Lower lobe of right lung (tissue), 2 donors: ENCODE measurements at regions not wholly inside any gene's neighbourhood (a gene's known extent, or its start where the extent isn't known, plus 50 kb on each side); places are given as distances from the start of the nearest gene placed in this dataset.

Experiments used
- ATAC-seq, 2 donors: fragments of 200-7000 bp; cut with Tn5 transposase; one replicate each; pipeline ENCODE4 v1.9.1; 2020 to 2022; ENCODE audit warnings: mild to moderate bottlenecking in 2 of 2, moderate library complexity in 2 of 2
- DNase-seq: peaks from one replicate; pipeline ENCODE4 v3.0.0-alpha.2; 2020
- H3K27ac ChIP-seq: fragments of 200-600 bp; one replicate; pipeline ENCODE4 v1.8.0; 2022
- H3K27me3 ChIP-seq: fragments of 200-600 bp; one replicate; pipeline ENCODE4 v1.8.0; 2022; ENCODE audit warnings: low read depth
- H3K36me3 ChIP-seq: fragments of 200-600 bp; one replicate; pipeline ENCODE4 v1.8.0; 2022; ENCODE audit warnings: mild to moderate bottlenecking
- H3K4me1 ChIP-seq: fragments of 200-600 bp; one replicate; pipeline ENCODE4 v1.8.0; 2022
- H3K4me3 ChIP-seq: fragments of 200-600 bp; one replicate; pipeline ENCODE4 v1.8.0; 2022; ENCODE audit warnings: mild to moderate bottlenecking
- H3K9me3 ChIP-seq: fragments of 200-600 bp; one replicate; pipeline ENCODE4 v1.8.0; 2022
- intact Hi-C: fragments of 100-400 bp; cut with DNase I; formaldehyde crosslinking; loops from one replicate; pipeline ENCODE4 v1.11.0; 2022
- TF ChIP-seq, protein P1 (sequence below): fragments of 200-600 bp; IDR thresholded peaks from one replicate; pipeline ENCODE4 v1.8.0; 2022; ENCODE audit warnings: antibody characterized with exemption, mild to moderate bottlenecking
- donor health status: DM: no; HTN: yes; CAD: no; lungs with severe emphysema.

DNA sequence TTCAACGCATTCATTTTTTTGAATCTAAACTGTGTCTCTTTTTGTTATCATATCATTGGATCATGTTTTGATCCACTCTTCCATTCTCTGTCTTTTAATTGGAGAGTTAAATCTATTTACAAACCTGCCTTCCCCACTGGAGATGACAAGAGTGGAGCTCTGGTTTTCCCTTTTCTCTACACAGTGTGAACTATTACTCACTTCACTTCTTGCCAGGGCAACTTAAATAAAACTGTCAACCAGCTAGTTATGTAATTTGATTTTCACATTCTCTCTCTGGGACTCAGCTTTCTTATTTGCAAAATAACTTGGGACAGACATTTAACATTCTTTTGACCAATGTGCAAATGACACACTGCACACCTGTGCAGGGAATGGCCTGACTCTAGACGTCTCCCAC is 230.8 kb upstream of the CST7 start:
- intact Hi-C loops: no loop called here
- no peak overlapping the region for H3K27ac ChIP-seq
- ATAC-seq: no peak
- no peak for DNase-seq
- peaks cover 16% of the 10 kb centered on the region for H3K27me3 ChIP-seq
- H3K4me3 ChIP-seq: no peak overlapping the region
- H3K9me3 ChIP-seq: no peaks in the 10 kb centered on the region
- H3K36me3 ChIP-seq: no peaks in the 10 kb centered on the region
- TF ChIP-seq, protein P1, sequence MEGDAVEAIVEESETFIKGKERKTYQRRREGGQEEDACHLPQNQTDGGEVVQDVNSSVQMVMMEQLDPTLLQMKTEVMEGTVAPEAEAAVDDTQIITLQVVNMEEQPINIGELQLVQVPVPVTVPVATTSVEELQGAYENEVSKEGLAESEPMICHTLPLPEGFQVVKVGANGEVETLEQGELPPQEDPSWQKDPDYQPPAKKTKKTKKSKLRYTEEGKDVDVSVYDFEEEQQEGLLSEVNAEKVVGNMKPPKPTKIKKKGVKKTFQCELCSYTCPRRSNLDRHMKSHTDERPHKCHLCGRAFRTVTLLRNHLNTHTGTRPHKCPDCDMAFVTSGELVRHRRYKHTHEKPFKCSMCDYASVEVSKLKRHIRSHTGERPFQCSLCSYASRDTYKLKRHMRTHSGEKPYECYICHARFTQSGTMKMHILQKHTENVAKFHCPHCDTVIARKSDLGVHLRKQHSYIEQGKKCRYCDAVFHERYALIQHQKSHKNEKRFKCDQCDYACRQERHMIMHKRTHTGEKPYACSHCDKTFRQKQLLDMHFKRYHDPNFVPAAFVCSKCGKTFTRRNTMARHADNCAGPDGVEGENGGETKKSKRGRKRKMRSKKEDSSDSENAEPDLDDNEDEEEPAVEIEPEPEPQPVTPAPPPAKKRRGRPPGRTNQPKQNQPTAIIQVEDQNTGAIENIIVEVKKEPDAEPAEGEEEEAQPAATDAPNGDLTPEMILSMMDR: no peak
- no peaks in the 10 kb centered on the region for H3K4me1 ChIP-seq

GRCh38 chr20:24718696-24719095 is 230.4 kb upstream of the CST7 start:
- H3K27ac ChIP-seq: no peak overlapping the region
- H3K4me3 ChIP-seq: no peak overlapping the region
- intact Hi-C loops: no loop called here
- DNase-seq (no peak), ATAC-seq (no peak)
- H3K9me3 ChIP-seq: no peaks in the 10 kb centered on the region
- no peaks in the 10 kb centered on the region for H3K36me3 ChIP-seq
- H3K27me3 ChIP-seq: peaks cover 19% of the 10 kb centered on the region
- H3K4me1 ChIP-seq: no peaks in the 10 kb centered on the region
- TF ChIP-seq, protein P1: no peak

- H3K4me3 ChIP-seq: no peak overlapping the region
- TF ChIP-seq, protein P1: no peak
- H3K4me1 ChIP-seq: no peaks in the 10 kb centered on the region
- ATAC-seq (no peak), DNase-seq (no peak)
- no peaks in the 10 kb centered on the region for H3K36me3 ChIP-seq
- no peaks in the 10 kb centered on the region for H3K9me3 ChIP-seq
- H3K27me3 ChIP-seq: peaks cover 34% of the 10 kb centered on the region
- no peak overlapping the region for H3K27ac ChIP-seq
- intact Hi-C loops: no loop called here
These were observed 228.1 kb upstream of the CST7 start for GRCh38 chr20:24720957-24721356.

- Histone ChIP-seq H3K36me3 (no peaks in the 10 kb centered on the region), H3K9me3 (no peaks in the 10 kb centered on the region), H3K4me1 (no peaks in the 10 kb centered on the region), H3K27ac (no peak overlapping the region), H3K27me3 (peaks cover 33% of the 10 kb centered on the region), H3K4me3 (no peak overlapping the region)
- ATAC-seq (no peak), DNase-seq (no peak)
- TF ChIP-seq, protein P1: no peak
- intact Hi-C loops: no loop called here
These were observed 227.0 kb upstream of the CST7 start for GRCh38 chr20:24721891-24722568.

DNA sequence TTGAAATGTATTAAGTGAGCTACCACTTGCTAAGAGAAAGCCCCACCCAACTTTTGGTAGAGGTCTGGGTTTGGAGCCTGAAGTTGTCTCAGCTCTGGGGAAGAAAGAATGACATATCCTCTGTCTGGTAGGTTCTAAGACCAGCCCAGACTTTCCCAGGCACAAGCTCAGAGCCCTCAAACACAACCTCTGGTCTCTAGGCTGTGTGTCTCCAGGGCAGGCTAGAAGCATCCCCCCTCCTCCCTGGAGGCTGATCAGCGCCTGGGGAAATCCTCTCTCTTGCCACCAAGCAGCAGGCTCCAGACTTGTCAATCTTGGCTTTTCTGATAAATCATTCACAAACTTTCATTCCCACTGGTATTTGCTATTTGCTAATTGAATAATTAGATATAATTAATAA is 226.5 kb upstream of the CST7 start:
- no peak for DNase-seq
- Histone ChIP-seq H3K4me1 (no peaks in the 10 kb centered on the region), H3K27ac (no peak overlapping the region), H3K4me3 (no peak overlapping the region), H3K27me3 (peaks cover 28% of the 10 kb centered on the region), H3K9me3 (no peaks in the 10 kb centered on the region), H3K36me3 (no peaks in the 10 kb centered on the region)
- intact Hi-C loops: no loop called here
- ATAC-seq: no peak
- TF ChIP-seq, protein P1: no peak
